ENCODE measurements at regions not wholly inside any gene's neighbourhood (a gene's known extent, or its start where the extent isn't known, plus 50 kb on each side); places are given as distances from the start of the nearest gene placed in this dataset.

DNA sequence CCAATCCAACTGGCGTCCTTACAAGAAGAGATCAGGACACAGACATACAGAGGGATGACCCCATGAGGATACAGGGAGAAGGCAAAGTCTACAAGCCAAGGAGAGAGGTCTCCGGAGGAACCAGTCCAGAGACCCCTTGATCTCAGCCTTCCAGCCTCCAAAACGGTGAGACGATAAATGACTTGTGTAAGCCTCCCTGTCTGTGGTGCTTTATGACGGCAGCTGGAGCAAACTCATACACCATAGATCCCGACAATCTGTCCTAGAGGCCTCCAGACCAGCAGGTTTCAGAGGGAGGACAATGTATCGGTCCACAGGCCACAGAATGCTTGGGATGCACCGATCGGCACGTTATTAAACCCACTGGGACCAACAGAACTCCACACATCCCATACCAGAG lies 383.3 kb downstream of the SHANK2 start:
- ATAC-seq = no peak
- peaks cover 2% of the 10 kb centered on the region for H3K9me3 Mint-ChIP-seq
- no peak overlapping the region for H3K4me3 Mint-ChIP-seq
- H3K4me1 Mint-ChIP-seq = no peaks in the 10 kb centered on the region
- H3K27me3 Mint-ChIP-seq = peaks cover 44% of the 10 kb centered on the region
- no peaks in the 10 kb centered on the region for H3K36me3 Mint-ChIP-seq
- no peak overlapping the region for H3K27ac Mint-ChIP-seq

DNA sequence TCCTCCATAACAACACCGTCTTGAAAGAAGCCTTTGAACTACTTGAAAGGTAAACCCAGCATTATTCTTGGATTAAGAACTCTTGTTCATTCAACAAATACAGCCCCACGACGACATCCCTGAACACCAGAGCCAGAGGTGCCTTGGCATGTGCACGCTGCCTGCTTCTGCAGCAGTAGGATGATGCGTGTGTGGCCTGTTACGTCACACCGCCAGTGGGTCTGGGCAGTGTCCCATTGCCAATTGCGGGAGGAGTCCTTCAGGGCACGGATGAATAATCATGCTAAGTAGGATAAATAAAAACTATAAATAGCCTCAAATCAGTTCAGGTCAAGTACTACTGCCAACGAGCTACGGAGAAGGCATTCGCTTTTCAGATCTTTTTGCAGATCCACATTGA lies 380.5 kb downstream of the SHANK2 start:
- no peaks in the 10 kb centered on the region for H3K36me3 Mint-ChIP-seq
- no peak overlapping the region for H3K27ac Mint-ChIP-seq
- no peak for ATAC-seq
- H3K9me3 Mint-ChIP-seq = no peaks in the 10 kb centered on the region
- H3K4me1 Mint-ChIP-seq = no peaks in the 10 kb centered on the region
- peaks cover 40% of the 10 kb centered on the region for H3K27me3 Mint-ChIP-seq
- no peak overlapping the region for H3K4me3 Mint-ChIP-seq

DNA sequence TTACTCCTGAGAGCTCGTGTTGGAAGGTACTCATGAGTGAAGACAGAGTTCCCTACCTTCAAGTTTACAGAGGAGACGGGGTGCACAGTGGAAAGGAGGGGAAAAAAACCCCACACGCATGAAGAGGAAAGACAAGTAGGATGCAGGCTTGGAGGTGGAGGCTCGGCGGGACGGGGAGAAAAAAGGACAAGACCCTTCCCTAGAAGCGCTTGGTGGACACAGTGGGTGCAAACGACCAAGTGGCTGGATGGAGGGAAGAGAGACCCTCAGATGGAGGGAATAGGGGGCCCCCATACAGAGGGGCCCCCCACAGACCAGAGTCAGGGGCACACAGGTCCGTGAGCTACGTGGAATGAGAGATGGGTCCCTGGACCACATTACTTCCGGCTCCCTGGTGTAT lies 380.1 kb downstream of the SHANK2 start:
- H3K4me1 Mint-ChIP-seq = no peaks in the 10 kb centered on the region
- peaks cover 40% of the 10 kb centered on the region for H3K27me3 Mint-ChIP-seq
- no peaks in the 10 kb centered on the region for H3K36me3 Mint-ChIP-seq
- H3K27ac Mint-ChIP-seq = no peak overlapping the region
- no peaks in the 10 kb centered on the region for H3K9me3 Mint-ChIP-seq
- no peak overlapping the region for H3K4me3 Mint-ChIP-seq
- no peak for ATAC-seq

DNA sequence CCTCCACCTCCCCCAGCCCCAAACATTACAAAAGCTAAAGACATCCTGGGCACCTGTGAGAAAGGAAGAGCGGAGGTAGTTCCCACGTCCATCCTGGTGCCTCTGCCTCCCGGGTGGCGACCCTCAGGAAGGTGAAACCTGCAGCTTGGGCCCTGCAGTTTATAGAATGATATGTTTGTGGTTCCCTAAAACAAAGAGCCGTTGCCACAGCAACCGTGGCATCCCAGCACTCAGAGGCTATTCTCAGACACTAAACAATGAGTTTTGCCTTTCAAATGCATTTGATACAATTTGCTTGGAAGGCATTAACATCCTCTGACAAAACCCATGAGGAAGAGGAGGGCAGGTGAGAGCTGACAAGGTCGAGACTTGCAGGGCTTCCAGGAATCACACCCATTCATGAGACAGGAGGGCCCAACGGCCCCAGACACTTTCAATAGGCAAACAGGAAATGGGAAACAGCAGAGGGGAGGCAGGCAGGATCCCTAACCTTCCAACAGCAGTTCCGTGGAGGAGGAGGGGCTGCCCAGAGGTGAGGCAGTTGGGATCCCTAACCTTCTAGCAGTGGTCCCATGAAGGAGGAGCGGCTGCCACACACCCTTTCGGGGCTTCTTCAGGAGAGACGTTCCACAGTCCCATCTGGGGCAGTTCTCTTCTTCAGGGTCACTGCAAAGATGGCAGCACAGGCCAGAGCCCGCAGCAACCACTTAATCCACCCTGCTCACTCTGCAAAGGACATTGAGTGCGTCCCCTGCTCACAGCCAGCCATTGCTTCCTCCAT lies 379.2 kb downstream of the SHANK2 start:
- H3K36me3 Mint-ChIP-seq = no peaks in the 10 kb centered on the region
- no peak overlapping the region for H3K27ac Mint-ChIP-seq
- peaks cover 40% of the 10 kb centered on the region for H3K27me3 Mint-ChIP-seq
- H3K9me3 Mint-ChIP-seq = no peaks in the 10 kb centered on the region
- H3K4me3 Mint-ChIP-seq = no peak overlapping the region
- ATAC-seq = no peak
- H3K4me1 Mint-ChIP-seq = no peaks in the 10 kb centered on the region

DNA sequence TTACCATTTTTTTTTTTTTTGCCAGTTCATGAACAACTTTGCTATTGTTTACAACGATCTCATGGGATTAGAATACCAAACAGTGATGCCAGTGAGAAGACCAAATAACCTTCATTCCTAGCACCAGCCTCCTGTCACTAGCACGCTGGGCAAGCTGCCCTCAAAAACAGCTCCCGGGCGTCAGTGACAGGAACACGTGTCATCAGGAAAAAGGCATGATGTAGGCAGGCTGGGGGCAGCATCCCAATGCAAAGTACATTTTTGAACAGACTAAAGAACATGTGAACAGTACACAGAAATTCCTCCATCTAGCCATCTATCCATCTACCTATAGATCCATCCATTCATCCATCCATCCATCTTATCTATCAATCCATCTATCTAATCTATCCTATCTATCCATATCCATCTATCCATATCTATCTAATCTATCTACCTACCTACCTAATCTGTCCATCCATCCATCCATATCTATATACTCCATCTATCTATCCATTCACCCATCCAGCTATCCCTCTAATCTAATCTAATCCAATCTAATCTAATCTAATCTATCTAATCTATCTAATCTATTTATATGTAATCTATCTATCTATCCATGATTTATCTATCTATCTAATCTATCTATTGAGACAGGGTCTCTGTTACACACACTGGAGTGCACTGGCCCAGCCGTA lies 378.5 kb downstream of the SHANK2 start:
- Mint-ChIP-seq H3K4me3 (no peak overlapping the region), H3K27ac (no peak overlapping the region), H3K27me3 (peaks cover 43% of the 10 kb centered on the region), H3K9me3 (no peaks in the 10 kb centered on the region), H3K4me1 (no peaks in the 10 kb centered on the region), H3K36me3 (no peaks in the 10 kb centered on the region)
- ATAC-seq = no peak

DNA sequence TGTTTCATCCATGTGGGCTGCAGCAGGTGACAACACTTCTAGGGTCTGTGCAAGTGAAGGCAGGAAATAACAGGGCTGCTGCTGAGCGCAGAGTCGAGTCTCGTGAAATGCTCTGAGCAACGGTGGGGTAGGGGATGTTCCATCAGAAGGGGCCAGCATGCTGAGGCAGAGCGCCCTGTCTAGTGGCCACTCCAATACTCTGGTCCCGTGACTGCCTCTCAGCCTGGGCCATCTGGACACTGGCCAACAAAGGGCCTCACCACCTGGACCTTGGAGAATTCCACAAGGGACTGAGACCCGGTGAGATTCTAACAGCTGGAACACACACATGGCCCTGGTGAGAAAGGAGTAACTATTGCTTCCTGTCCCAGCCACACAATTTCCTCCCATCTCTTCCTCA lies 375.7 kb downstream of the SHANK2 start:
- Mint-ChIP-seq H3K4me3 (no peak overlapping the region), H3K27me3 (peaks cover 41% of the 10 kb centered on the region), H3K4me1 (no peaks in the 10 kb centered on the region), H3K36me3 (no peaks in the 10 kb centered on the region), H3K9me3 (no peaks in the 10 kb centered on the region), H3K27ac (no peak overlapping the region)
- ATAC-seq = no peak

DNA sequence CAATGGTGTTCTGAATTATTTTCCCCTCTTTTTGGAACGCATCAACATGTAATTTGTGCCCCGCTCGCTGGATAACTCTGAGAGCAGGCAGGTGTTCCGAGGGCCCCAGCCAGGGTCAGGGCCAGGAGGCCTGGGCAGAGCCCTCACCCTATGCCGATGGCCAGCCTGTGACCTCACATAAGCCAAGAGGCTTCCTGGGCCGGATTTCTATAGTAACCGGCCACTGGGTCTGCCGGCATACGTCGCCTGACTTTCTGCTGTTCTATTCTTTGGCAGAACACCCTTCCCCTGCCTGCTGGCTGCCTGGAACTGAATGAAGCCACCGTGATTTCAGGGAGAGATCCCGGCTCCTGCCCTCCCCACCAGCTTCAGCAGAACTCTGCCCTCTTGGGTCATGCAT lies 375.2 kb downstream of the SHANK2 start:
- Mint-ChIP-seq H3K36me3 (no peaks in the 10 kb centered on the region), H3K4me1 (no peaks in the 10 kb centered on the region), H3K27me3 (peaks cover 36% of the 10 kb centered on the region), H3K9me3 (no peaks in the 10 kb centered on the region), H3K4me3 (no peak overlapping the region), H3K27ac (no peak overlapping the region)
- no peak for ATAC-seq

DNA sequence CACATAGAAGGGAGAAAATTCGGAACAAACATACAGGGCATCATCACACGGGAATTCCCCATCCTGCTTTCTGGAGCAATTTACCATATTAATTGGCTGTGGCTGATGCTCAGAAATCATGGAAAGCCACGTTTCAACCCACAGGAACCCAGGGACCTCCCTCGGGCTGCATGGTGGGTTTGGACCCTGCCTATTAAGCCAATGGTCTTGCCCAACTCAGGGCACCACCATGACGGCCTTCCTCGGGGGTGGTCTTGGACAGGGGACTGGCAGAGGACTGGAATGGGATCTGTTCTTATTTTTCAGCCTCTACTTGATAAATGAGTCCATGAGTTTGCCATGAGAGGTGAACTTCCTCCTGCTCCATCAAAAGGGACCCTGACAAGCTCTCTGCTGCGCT lies 374.0 kb downstream of the SHANK2 start:
- no peak overlapping the region for H3K27ac Mint-ChIP-seq
- no peaks in the 10 kb centered on the region for H3K9me3 Mint-ChIP-seq
- peaks cover 25% of the 10 kb centered on the region for H3K27me3 Mint-ChIP-seq
- H3K4me3 Mint-ChIP-seq = no peak overlapping the region
- ATAC-seq = no peak
- H3K36me3 Mint-ChIP-seq = no peaks in the 10 kb centered on the region
- H3K4me1 Mint-ChIP-seq = no peaks in the 10 kb centered on the region

DNA sequence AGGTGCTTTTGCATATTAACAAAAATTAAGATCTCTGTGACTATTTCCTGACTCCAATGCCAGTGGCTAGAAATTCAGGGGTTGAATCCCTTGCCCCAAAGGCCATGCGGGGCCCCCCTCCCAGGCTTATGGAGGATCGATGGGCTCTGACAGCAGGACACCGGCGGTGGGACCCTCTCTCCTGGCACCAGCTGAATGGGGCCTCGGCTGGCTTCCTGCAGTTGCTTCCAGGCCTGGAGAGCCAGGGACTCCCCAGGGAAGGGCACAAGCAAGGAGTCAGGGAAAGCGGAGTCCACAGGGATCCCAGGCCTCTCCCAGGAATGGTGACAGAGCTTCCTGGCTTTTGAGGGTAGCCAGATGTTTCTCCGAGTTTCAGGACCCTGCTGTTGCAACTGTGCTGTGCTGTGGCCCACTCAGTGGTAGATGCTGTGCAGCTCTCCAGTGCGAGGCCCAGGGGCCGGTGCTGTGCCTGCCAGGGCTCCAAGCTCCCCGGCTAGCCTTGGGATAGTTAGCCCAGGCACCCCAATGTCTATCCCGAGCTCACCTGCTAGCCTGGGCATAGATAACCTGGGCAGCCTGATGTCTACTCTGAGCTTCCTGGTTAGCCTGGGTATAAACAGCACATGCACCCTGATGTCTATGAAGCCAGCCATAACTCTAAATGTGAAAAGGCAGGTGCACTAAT lies 372.6 kb downstream of the SHANK2 start:
- Mint-ChIP-seq H3K4me3 (no peak overlapping the region), H3K9me3 (no peaks in the 10 kb centered on the region), H3K27ac (no peak overlapping the region), H3K4me1 (no peaks in the 10 kb centered on the region), H3K27me3 (peaks cover 21% of the 10 kb centered on the region), H3K36me3 (no peaks in the 10 kb centered on the region)
- ATAC-seq = no peak

DNA sequence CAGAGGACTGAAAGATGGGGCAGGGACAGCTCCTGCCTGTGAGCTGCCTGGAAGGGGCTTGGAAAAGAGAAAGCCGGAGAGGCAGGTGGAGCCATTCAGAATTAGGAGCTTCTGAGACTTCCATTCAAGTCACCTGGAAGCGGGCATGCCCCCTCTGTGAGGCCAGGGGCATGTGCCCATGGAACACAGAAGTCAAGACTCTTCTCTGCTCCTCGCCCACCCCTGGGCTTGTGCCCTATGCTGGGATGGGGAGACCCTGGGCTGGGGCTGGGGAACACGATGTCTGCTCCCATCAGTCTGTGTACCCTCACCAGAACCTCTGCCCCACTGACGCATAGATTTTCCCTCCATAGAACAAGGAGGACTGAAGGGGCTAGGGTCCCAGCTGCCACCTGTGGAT lies 372.0 kb downstream of the SHANK2 start:
- no peak overlapping the region for H3K4me3 Mint-ChIP-seq
- ATAC-seq = no peak
- no peak overlapping the region for H3K27ac Mint-ChIP-seq
- no peaks in the 10 kb centered on the region for H3K4me1 Mint-ChIP-seq
- no peaks in the 10 kb centered on the region for H3K9me3 Mint-ChIP-seq
- no peaks in the 10 kb centered on the region for H3K36me3 Mint-ChIP-seq
- peaks cover 28% of the 10 kb centered on the region for H3K27me3 Mint-ChIP-seq

DNA sequence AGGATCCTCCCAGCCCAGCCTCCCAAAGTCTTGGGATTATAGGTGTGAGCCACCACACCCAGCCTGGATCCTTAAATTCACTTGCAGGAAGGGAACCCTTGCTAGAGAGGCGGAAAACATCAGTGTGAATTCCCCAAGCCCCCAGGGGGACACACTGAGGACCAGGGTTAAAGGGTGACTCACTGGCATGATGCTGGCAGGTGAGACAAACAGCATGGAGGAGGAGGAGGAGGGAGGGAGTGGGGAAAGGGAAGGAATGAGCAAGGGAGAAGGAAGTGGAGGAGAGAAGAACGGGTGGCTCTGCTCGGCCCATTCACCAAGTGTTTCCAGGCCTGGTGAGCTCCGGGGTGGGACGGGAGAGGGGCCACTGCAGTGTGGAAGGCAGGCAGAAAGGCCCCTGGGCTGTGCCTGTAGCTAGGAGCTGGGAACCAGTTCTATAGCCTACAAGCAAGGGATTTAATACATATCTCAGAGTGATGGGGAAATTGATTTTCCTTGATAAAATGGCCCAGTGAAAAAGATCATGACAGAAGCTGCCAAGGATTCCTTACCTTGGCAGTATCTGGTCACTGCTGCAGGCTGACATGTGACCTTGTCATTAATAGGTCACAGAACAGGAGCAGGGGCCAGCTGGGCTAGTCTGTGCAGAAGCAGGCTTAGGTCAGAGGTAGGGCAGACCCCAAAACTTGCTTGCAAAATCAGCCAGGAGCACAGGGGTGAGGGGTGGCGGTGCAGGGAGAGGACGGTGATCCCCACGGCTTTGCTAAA lies 370.2 kb downstream of the SHANK2 start:
- Mint-ChIP-seq H3K27ac (no peak overlapping the region), H3K27me3 (peaks cover 28% of the 10 kb centered on the region), H3K9me3 (no peaks in the 10 kb centered on the region), H3K4me3 (no peak overlapping the region), H3K4me1 (no peaks in the 10 kb centered on the region), H3K36me3 (no peaks in the 10 kb centered on the region)
- no peak for ATAC-seq

DNA sequence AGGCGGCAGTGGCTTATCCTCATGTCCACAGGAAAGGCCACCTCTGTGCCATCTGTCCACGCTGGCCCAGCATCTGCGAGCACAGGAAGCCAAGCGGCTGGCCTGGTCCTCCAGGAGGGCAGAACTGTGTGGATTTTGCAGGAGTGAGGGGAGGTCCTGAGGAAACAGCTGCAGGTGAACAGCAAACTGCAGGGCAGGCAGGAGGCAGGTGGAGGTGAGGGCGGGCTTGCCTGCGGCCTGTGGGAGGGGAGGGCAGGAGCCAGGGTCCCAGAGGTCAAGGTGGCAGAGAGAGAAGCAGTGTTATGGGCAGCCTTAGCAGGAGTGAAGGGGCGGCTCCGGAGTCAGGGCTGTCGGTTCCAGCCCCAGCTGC lies 369.7 kb downstream of the SHANK2 start:
- H3K4me1 Mint-ChIP-seq = no peaks in the 10 kb centered on the region
- H3K9me3 Mint-ChIP-seq = no peaks in the 10 kb centered on the region
- H3K27me3 Mint-ChIP-seq = peaks cover 28% of the 10 kb centered on the region
- H3K27ac Mint-ChIP-seq = no peak overlapping the region
- no peaks in the 10 kb centered on the region for H3K36me3 Mint-ChIP-seq
- no peak overlapping the region for H3K4me3 Mint-ChIP-seq
- no peak for ATAC-seq

DNA sequence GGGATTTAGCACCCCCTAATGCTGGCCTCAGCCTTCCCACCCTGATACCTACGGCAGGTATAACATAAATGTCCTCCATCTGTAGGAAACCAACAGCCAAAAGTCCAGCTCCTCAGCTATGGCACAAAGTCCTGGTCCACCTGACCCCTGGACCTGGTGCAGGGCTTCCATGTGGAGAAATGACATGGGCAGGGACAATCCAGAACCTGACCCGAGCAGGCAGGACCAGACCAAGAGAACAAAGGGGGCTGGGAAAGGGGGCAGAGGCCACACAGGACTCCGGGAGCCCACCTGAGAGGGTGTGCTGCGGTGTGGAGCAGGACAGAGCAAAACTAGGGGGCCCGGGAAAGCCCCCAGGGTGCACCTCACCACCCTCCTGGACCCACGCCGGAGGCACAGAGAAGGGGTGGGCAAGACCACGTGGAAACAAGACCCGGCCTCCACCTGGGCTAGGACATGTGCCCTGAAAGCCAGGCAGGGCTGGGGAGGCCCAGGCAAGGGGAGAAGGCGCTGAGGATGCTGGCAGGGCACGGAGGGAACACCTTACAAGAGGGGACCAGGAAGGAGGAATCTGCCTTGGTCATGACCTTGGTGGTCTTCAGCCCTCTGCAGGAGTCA lies 368.9 kb downstream of the SHANK2 start:
- H3K36me3 Mint-ChIP-seq = no peaks in the 10 kb centered on the region
- peak; percentile 38 for ATAC-seq
- peaks cover 28% of the 10 kb centered on the region for H3K27me3 Mint-ChIP-seq
- H3K4me3 Mint-ChIP-seq = no peak overlapping the region
- no peak overlapping the region for H3K27ac Mint-ChIP-seq
- no peaks in the 10 kb centered on the region for H3K4me1 Mint-ChIP-seq
- H3K9me3 Mint-ChIP-seq = no peaks in the 10 kb centered on the region

DNA sequence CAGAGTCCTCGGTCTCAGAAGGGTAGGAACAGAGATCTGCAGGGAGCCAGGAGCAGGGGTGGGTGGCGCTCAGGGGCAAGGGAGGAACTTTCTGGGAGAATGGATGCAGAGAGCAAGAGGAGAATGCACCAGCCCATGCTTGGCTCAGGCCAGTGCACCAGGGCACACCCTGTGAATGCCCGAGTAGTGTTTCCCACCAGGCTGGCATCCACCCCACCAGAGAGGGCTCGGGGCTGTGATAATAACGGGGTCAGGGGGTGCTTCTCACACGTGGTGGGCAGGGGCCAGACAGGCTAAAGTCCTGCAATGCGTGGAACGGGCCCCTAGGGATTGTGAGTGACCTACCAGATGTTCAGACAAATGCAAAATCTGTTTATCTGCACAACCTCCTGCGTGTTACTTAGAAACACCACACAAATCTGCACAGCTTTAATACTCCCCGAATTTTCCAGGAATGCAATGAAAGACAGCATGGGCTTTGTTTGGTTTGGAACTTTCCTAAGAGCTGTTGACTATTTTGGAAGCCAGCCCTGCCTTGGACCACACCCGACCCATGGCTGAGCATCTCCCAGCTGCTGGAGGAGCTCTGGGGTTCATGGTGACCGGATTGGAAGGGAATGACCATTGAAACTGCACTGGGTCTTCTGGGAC lies 368.3 kb downstream of the SHANK2 start:
- peak; percentile 9 for ATAC-seq
- Mint-ChIP-seq H3K27me3 (peaks cover 24% of the 10 kb centered on the region), H3K4me1 (no peaks in the 10 kb centered on the region), H3K4me3 (no peak overlapping the region), H3K36me3 (no peaks in the 10 kb centered on the region), H3K9me3 (no peaks in the 10 kb centered on the region), H3K27ac (no peak overlapping the region)

Data from stimulated activated memory B cell treated with anti-CD40 and anti-IgM and Interleukin-4, amounts not matched to agents 10 μg/mL and 1 μg/mL and 100 μg/mL, for 72 hours (primary cell).